A673 (cell line): ENCODE measurements at regions not wholly inside any gene's neighbourhood (a gene's known extent, or its start where the extent isn't known, plus 50 kb on each side); places are given as distances from the start of the nearest gene placed in this dataset.

Experiments used
- BruUV-seq: library from RNA; stranded (reverse); fragments of 400-500 nt; replicated peaks from 2 replicates; lab custom pipeline; 2021; lab: Mats Ljungman, UMichigan
- CTCF ChIA-PET: fragments of 300-600 bp; sonication (Branson Sonifier 250); formaldehyde crosslinking; loops from one replicate; lab custom pipeline; 2022; ENCODE audit warnings: antibody characterized with exemption; lab: Charles Lee
- POLR2A ChIA-PET: fragments of 300-600 bp; sonication (Branson Sonifier 250); formaldehyde crosslinking; loops from one replicate; lab custom pipeline; 2022; ENCODE audit warnings: antibody characterized with exemption; ENCODE audit not compliant: low non-redundant PET; lab: Charles Lee
- DNase-seq: peaks from one replicate; pipeline ENCODE4 v3.0.0-alpha.2; 2015; ENCODE audit warnings: low spot score
- H3K27ac ChIP-seq: fragments of 200-600 bp; sonication (generic); 2 replicates; pipeline ENCODE4 v1.5.1; 2016; ENCODE audit warnings: mixed run types, low read depth, mild to moderate bottlenecking, mixed read lengths, antibody characterized with exemption, low read length; ENCODE audit not compliant: poor library complexity, severe bottlenecking
- H3K27me3 ChIP-seq: fragments of 200-600 bp; sonication (generic); replicated peaks from 2 replicates; pipeline ENCODE4 v1.6.1; 2017; ENCODE audit warnings: mixed run types, low read depth, mild to moderate bottlenecking, mixed read lengths, antibody characterized with exemption, low read length; ENCODE audit not compliant: insufficient read depth, poor library complexity
- H3K36me3 ChIP-seq: fragments of 200-600 bp; sonication (generic); 2 replicates; pipeline ENCODE4 v1.6.1; 2016; ENCODE audit warnings: mixed run types, mild to moderate bottlenecking, mixed read lengths, antibody characterized with exemption, low read length; ENCODE audit not compliant: insufficient read depth, poor library complexity, severe bottlenecking
- H3K4me1 ChIP-seq: fragments of 200-600 bp; sonication (generic); 2 replicates; pipeline ENCODE4 v1.6.1; 2017; ENCODE audit warnings: mixed run types, mild to moderate bottlenecking, mixed read lengths, antibody characterized with exemption, low read length; ENCODE audit not compliant: insufficient read depth, poor library complexity, severe bottlenecking
- H3K4me3 ChIP-seq: fragments of 200-600 bp; sonication (generic); 2 replicates; pipeline ENCODE4 v1.5.1; 2016; ENCODE audit warnings: low read depth, mixed run types, mild to moderate bottlenecking, mixed read lengths, low read length; ENCODE audit not compliant: poor library complexity, severe bottlenecking
- H3K9me3 ChIP-seq: fragments of 200-600 bp; sonication (generic); 2 replicates; pipeline ENCODE4 v1.6.1; 2016; ENCODE audit warnings: mixed run types, low read depth, mild to moderate bottlenecking, mixed read lengths, antibody characterized with exemption, low read length; ENCODE audit not compliant: poor library complexity, severe bottlenecking
- EZH2 ChIP-seq: fragments of 200-600 bp; sonication (generic); IDR thresholded peaks from 2 replicates; pipeline ENCODE4 v1.6.1; 2017; ENCODE audit warnings: borderline replicate concordance, low read depth, mild to moderate bottlenecking, mixed read lengths, antibody characterized with exemption, low read length; ENCODE audit not compliant: poor library complexity, severe bottlenecking
- intact Hi-C: fragments of 100-400 bp; cut with micrococcal nuclease; formaldehyde crosslinking; loops from one replicate; pipeline ENCODE4 v1.10.0; 2022; ENCODE audit not compliant: unreplicated experiment
- TF ChIP-seq, protein P1 (sequence below): fragments of 300-800, 200-600 bp; sonication (generic); conservative IDR thresholded peaks from 2 replicates; pipeline ENCODE4 v1.5.1; 2017; ENCODE audit warnings: low read depth, mild to moderate bottlenecking, antibody characterized with exemption, low read length, moderate library complexity, mixed read lengths

DNA sequence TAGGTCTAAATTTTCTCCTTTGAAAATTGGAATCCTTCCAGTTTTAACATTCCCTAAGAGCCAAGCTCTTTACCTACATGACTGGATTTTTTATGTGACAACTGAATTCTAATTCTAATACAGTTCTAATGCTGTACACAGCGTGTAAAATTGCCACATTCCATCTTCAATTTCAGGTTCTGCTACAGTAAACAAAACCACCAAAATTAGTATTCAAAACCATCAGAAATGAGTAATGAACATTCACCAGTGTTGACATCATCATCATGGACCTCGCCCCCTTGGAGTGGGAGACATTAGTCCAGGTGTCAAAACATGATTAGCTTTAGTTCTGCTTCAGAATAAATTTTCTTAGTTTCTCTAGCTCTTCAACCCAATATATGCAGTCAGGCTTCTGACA lies 133.6 kb downstream of the MBD2 start:
- Histone ChIP-seq H3K27ac (no peak overlapping the region), H3K9me3 (no peaks in the 10 kb centered on the region), H3K36me3 (no peaks in the 10 kb centered on the region), H3K4me3 (no peak overlapping the region), H3K27me3 (no peaks in the 10 kb centered on the region), H3K4me1 (peaks cover 16% of the 10 kb centered on the region)
- TF ChIP-seq EZH2 = no peak
- TF ChIP-seq, protein P1, sequence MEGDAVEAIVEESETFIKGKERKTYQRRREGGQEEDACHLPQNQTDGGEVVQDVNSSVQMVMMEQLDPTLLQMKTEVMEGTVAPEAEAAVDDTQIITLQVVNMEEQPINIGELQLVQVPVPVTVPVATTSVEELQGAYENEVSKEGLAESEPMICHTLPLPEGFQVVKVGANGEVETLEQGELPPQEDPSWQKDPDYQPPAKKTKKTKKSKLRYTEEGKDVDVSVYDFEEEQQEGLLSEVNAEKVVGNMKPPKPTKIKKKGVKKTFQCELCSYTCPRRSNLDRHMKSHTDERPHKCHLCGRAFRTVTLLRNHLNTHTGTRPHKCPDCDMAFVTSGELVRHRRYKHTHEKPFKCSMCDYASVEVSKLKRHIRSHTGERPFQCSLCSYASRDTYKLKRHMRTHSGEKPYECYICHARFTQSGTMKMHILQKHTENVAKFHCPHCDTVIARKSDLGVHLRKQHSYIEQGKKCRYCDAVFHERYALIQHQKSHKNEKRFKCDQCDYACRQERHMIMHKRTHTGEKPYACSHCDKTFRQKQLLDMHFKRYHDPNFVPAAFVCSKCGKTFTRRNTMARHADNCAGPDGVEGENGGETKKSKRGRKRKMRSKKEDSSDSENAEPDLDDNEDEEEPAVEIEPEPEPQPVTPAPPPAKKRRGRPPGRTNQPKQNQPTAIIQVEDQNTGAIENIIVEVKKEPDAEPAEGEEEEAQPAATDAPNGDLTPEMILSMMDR = no peak
- ChIA-PET CTCF (no interaction called here), POLR2A (no interaction called here)
- intact Hi-C loops = no loop called here
- BruUV-seq = no TSS peak
- DNase-seq = no peak

DNA sequence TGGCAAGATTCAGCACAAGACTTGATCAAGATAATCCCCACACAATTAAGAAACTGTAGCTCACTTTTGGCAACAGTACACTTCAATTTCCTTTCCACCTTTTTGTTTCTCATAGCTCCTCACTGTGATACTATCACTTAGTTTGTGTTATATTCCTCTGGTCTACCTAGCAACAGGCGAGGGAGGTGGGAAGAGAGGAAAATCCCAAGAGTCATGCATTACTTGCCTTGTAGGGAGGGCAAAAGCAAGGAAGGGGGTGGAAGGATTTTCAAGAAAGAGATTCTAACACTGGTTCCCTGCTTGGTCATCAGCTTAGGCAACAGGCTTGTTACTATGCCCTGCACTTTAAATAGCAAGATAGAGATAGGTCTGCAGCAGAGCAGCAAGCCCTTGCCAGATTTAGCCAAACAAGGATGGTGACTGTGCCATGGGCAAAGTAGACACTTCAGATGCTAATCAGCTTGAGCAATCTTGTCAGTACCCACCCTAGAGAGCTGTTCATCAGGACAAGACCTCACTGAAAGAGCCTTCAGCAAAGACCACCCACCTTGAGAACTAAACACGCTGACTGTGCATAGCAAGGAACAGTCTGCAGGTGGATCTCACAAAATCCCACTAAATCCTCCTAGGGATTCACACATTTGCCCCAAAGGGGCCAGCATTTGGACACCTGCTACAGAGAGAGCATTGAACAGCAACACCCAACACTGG lies 134.6 kb downstream of the MBD2 start:
- CTCF ChIA-PET = no interaction called here

DNA sequence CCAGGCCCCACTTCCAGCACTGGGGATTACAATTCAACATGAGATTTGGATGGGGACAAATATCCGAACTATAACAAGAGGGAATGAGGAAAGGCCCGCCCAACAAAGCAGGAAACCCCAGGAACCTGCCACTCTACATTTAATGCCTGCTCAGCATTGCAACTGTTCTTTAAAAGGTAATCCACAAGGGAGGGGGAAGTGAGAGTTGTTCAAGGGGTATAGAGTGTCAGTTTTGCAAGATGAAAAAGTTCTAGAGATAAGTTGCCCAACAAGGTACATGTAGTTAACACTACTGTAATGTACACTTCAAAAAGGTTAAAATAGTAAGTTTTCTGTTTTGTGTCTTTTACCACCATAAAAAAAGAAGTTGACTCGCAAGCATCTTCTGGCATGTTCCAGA lies 137.6 kb downstream of the MBD2 start:
- peak overlapping the region; percentile 18 for H3K27ac ChIP-seq
- intact Hi-C loops = no loop called here
- H3K27me3 ChIP-seq = no peaks in the 10 kb centered on the region
- POLR2A ChIA-PET = no interaction called here
- peaks cover 9% of the 10 kb centered on the region for H3K9me3 ChIP-seq
- no peak for DNase-seq
- CTCF ChIA-PET = no interaction called here
- no peaks in the 10 kb centered on the region for H3K36me3 ChIP-seq
- TF ChIP-seq EZH2 = no peak
- TF ChIP-seq, protein P1 = no peak
- no peak overlapping the region for H3K4me3 ChIP-seq
- BruUV-seq = no TSS peak
- H3K4me1 ChIP-seq = peaks cover 16% of the 10 kb centered on the region

More for the DNA sequence above, 134.6 kb downstream of the MBD2 start:
- Histone ChIP-seq H3K4me1 (peaks cover 16% of the 10 kb centered on the region), H3K4me3 (no peak overlapping the region), H3K27ac (no peak overlapping the region), H3K36me3 (no peaks in the 10 kb centered on the region), H3K27me3 (no peaks in the 10 kb centered on the region), H3K9me3 (no peaks in the 10 kb centered on the region)
- intact Hi-C loops = no loop called here
- DNase-seq = no peak
- BruUV-seq = no TSS peak
- TF ChIP-seq, protein P1 = no peak
- POLR2A ChIA-PET = interaction anchor here (0.6 to 0.7 kb wide), 2 partner anchors 23 to 132 kb away, joined by 3 to 4 read pairs; no protein-coding TSS in a partner anchor
